ENCODE measurements at regions not wholly inside any gene's neighbourhood (a gene's known extent, or its start where the extent isn't known, plus 50 kb on each side); places are given as distances from the start of the nearest gene placed in this dataset.

- no peak overlapping the region for H3K4me3 ChIP-seq (ENCODE audit: low read length)
- H3K36me3 ChIP-seq (ENCODE audit: control insufficient read depth, low read length) = no peaks in the 10 kb centered on the region
- H3K79me2 ChIP-seq (ENCODE audit: control insufficient read depth, low read length) = no peaks in the 10 kb centered on the region
- no peak overlapping the region for H3K4me2 ChIP-seq (ENCODE audit: low read length)
- H3K27ac ChIP-seq (ENCODE audit: low read depth, low read length) = no peak overlapping the region
- TF ChIP-seq CTCF (IDR thresholded peaks at IDR 0.05; ENCODE audit: low read depth, low read length, poor library complexity, severe bottlenecking) (no peak), EZH2phosphoT487 (IDR thresholded peaks at IDR 0.05; ENCODE audit: borderline replicate concordance, low read length) (no peak)
- no peaks in the 10 kb centered on the region for H3F3A ChIP-seq (ENCODE audit: control insufficient read depth, insufficient read depth)
- no peaks in the 10 kb centered on the region for H3K9me2 ChIP-seq (replicated peaks; ENCODE audit: control insufficient read depth, low read length)
- H3K9me3 ChIP-seq (ENCODE audit: control insufficient read depth, insufficient read depth, low read length) = no peaks in the 10 kb centered on the region
- H4K20me1 ChIP-seq (ENCODE audit: control insufficient read depth, insufficient read depth, low read depth, low read length) = no peaks in the 10 kb centered on the region
- no peaks in the 10 kb centered on the region for H3K27me3 ChIP-seq (ENCODE audit: control insufficient read depth, low read length)
- no peaks in the 10 kb centered on the region for H3K4me1 ChIP-seq (ENCODE audit: control insufficient read depth, low read length)
These were observed 329.6 kb downstream of the GJA1 start for GRCh38 chr6:121765060-121765459.

GRCh38 chr6:121767211-121767610, 331.8 kb downstream of the GJA1 start:
- Histone ChIP-seq H3K27me3 (ENCODE audit: control insufficient read depth, low read length) (no peaks in the 10 kb centered on the region), H3K27ac (ENCODE audit: low read depth, low read length) (no peak overlapping the region), H3K36me3 (ENCODE audit: control insufficient read depth, low read length) (no peaks in the 10 kb centered on the region)

GRCh38 chr6:121770943-121771342, 335.5 kb downstream of the GJA1 start:
- no peak for TF ChIP-seq EZH2phosphoT487 (IDR thresholded peaks at IDR 0.05; ENCODE audit: borderline replicate concordance, low read length)
- TF ChIP-seq CTCF (IDR thresholded peaks at IDR 0.05; ENCODE audit: low read depth, low read length, poor library complexity, severe bottlenecking) = no peak
- Histone ChIP-seq H4K20me1 (ENCODE audit: control insufficient read depth, insufficient read depth, low read depth, low read length) (no peaks in the 10 kb centered on the region), H3K27ac (ENCODE audit: low read depth, low read length) (no peak overlapping the region)

More at GRCh38 chr6:121767211-121767610, 331.8 kb downstream of the GJA1 start:
- Histone ChIP-seq H3K4me1 (ENCODE audit: control insufficient read depth, low read length) (no peaks in the 10 kb centered on the region), H3K4me3 (ENCODE audit: low read length) (no peak overlapping the region), H3K4me2 (ENCODE audit: low read length) (no peak overlapping the region), H3F3A (ENCODE audit: control insufficient read depth, insufficient read depth) (no peaks in the 10 kb centered on the region), H4K20me1 (ENCODE audit: control insufficient read depth, insufficient read depth, low read depth, low read length) (no peaks in the 10 kb centered on the region), H3K9me3 (ENCODE audit: control insufficient read depth, insufficient read depth, low read length) (no peaks in the 10 kb centered on the region), H3K79me2 (ENCODE audit: control insufficient read depth, low read length) (no peaks in the 10 kb centered on the region), H3K9me2 (replicated peaks; ENCODE audit: control insufficient read depth, low read length) (no peaks in the 10 kb centered on the region)
- TF ChIP-seq EZH2phosphoT487 (IDR thresholded peaks at IDR 0.05; ENCODE audit: borderline replicate concordance, low read length) (no peak), CTCF (IDR thresholded peaks at IDR 0.05; ENCODE audit: low read depth, low read length, poor library complexity, severe bottlenecking) (no peak)

More at GRCh38 chr6:121770943-121771342, 335.5 kb downstream of the GJA1 start:
- H3K4me2 ChIP-seq (ENCODE audit: low read length) = no peak overlapping the region
- H3K9me2 ChIP-seq (replicated peaks; ENCODE audit: control insufficient read depth, low read length) = no peaks in the 10 kb centered on the region
- no peaks in the 10 kb centered on the region for H3K27me3 ChIP-seq (ENCODE audit: control insufficient read depth, low read length)
- H3K4me3 ChIP-seq (ENCODE audit: low read length) = no peak overlapping the region
- H3K79me2 ChIP-seq (ENCODE audit: control insufficient read depth, low read length) = no peaks in the 10 kb centered on the region
- no peaks in the 10 kb centered on the region for H3K4me1 ChIP-seq (ENCODE audit: control insufficient read depth, low read length)
- no peaks in the 10 kb centered on the region for H3F3A ChIP-seq (ENCODE audit: control insufficient read depth, insufficient read depth)
- H3K36me3 ChIP-seq (ENCODE audit: control insufficient read depth, low read length) = no peaks in the 10 kb centered on the region
- no peaks in the 10 kb centered on the region for H3K9me3 ChIP-seq (ENCODE audit: control insufficient read depth, insufficient read depth, low read length)

Measured in DOHH2 (cell line).